ENCODE measurements at regions not wholly inside any gene's neighbourhood (a gene's known extent, or its start where the extent isn't known, plus 50 kb on each side); places are given as distances from the start of the nearest gene placed in this dataset.
"Not testable (repeated sequence)": the region's sequence is repeated elsewhere in the genome, so short reads cannot be mapped to it uniquely, and the experiment has no call there.

DNA sequence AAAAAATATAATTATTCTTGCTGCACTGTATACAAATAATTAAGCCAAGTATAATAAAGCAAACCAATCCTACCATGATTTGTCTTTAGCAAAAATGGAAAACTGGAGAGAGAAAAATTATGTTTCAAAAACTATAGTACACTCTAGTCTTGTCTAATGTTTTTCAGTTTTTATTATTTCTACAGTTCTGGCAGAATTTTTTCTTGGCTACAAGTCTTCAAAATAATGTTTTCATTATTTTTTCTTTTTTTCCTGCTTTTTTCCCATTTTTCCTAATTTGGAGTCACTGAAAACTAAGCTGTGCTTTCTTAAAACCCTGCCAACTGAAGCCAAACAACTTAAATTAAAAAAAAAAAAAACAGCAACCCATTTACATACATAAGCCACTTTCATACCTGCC, 132.0 kb downstream of the RAMP3 start:
- not testable (repeated sequence) for H3K4me3 Mint-ChIP-seq; H3K4me1 Mint-ChIP-seq; H3K27ac Mint-ChIP-seq (ENCODE audit: low read depth); H3K9me3 Mint-ChIP-seq; H3K36me3 Mint-ChIP-seq (ENCODE audit: insufficient read depth); DNase-seq (ENCODE audit: low spot score in 2 of 2); ATAC-seq (replicated peaks; ENCODE audit: extremely low read depth, poor library complexity, severe bottlenecking)
- peaks cover 39% of the 10 kb centered on the region for H3K27me3 Mint-ChIP-seq

- no peaks in the 10 kb centered on the region for H3K36me3 Mint-ChIP-seq (ENCODE audit: insufficient read depth)
- H3K4me3 Mint-ChIP-seq, result no peak overlapping the region
- H3K27me3 Mint-ChIP-seq, result peaks cover 44% of the 10 kb centered on the region
- H3K27ac Mint-ChIP-seq (ENCODE audit: low read depth), result no peak overlapping the region
- ATAC-seq (replicated peaks; ENCODE audit: extremely low read depth, poor library complexity, severe bottlenecking) (no peak), DNase-seq (ENCODE audit: low spot score in 2 of 2) (no peak)
- peaks cover 5% of the 10 kb centered on the region for H3K4me1 Mint-ChIP-seq
- no peaks in the 10 kb centered on the region for H3K9me3 Mint-ChIP-seq
These were observed 133.3 kb downstream of the RAMP3 start for GRCh38 chr7:45290880-45291279.

- Mint-ChIP-seq H3K36me3 (ENCODE audit: insufficient read depth) (no peaks in the 10 kb centered on the region), H3K27me3 (peaks cover 54% of the 10 kb centered on the region), H3K4me1 (peaks cover 5% of the 10 kb centered on the region), H3K9me3 (no peaks in the 10 kb centered on the region), H3K27ac (ENCODE audit: low read depth) (no peak overlapping the region), H3K4me3 (no peak overlapping the region)
- DNase-seq (ENCODE audit: low spot score in 2 of 2) (no peak), ATAC-seq (replicated peaks; ENCODE audit: extremely low read depth, poor library complexity, severe bottlenecking) (no peak)
These were observed 134.9 kb downstream of the RAMP3 start for GRCh38 chr7:45292481-45292880.

GRCh38 chr7:45293295-45293942, 135.8 kb downstream of the RAMP3 start:
- Mint-ChIP-seq H3K9me3 (no peaks in the 10 kb centered on the region), H3K4me3 (no peak overlapping the region)

DNA sequence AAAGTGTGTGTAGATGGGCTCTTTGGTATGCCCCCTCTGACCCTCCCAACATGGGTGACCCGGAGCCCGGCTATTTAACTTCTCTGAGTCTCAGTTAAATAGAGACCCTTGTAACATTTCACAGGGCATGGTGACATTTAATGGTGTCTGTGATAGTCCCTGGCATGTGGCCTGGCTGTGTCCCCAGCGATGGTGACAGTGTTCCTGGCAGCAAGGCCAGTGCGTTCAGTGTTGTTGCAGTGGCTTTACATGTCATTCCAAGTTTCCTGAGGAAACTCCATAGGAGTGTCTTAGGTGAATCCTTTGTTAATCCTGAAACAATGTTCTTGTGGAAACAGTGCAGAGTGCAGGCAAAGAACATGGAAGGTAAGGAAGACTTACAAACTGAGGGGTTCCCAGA, 137.0 kb downstream of the RAMP3 start:
- DNase-seq (ENCODE audit: low spot score in 2 of 2), result no peak
- no peaks in the 10 kb centered on the region for H3K9me3 Mint-ChIP-seq
- no peak overlapping the region for H3K27ac Mint-ChIP-seq (ENCODE audit: low read depth)
- H3K4me1 Mint-ChIP-seq, result peaks cover 5% of the 10 kb centered on the region
- H3K4me3 Mint-ChIP-seq, result no peak overlapping the region
- peaks cover 61% of the 10 kb centered on the region for H3K27me3 Mint-ChIP-seq
- H3K36me3 Mint-ChIP-seq (ENCODE audit: insufficient read depth), result no peaks in the 10 kb centered on the region
- no peak for ATAC-seq (replicated peaks; ENCODE audit: extremely low read depth, poor library complexity, severe bottlenecking)

More at GRCh38 chr7:45293295-45293942, 135.8 kb downstream of the RAMP3 start:
- Mint-ChIP-seq H3K36me3 (ENCODE audit: insufficient read depth) (no peaks in the 10 kb centered on the region), H3K4me1 (peaks cover 5% of the 10 kb centered on the region), H3K27ac (ENCODE audit: low read depth) (no peak overlapping the region), H3K27me3 (peaks cover 50% of the 10 kb centered on the region)
- DNase-seq (ENCODE audit: low spot score in 2 of 2) (no peak), ATAC-seq (replicated peaks; ENCODE audit: extremely low read depth, poor library complexity, severe bottlenecking) (no peak)

DNA sequence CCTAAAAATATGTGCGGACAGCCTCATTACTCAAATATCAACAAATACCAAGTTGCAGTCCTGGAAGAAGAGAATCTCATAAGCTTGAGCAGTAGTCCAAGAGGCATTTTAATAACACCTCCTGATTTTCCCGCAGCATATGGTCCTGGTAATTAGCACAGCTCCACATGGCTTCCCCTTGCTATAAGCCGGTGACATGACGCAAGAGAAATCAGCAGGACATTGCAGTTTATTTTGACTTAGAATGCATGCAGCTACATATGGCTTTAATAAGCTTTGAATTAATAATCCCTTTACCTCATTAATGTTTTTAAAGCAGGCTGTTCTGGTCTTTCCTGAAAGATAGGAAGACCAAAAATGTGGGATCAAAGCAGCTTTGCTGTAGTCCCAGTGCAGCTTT, 137.6 kb downstream of the RAMP3 start:
- peaks cover 5% of the 10 kb centered on the region for H3K4me1 Mint-ChIP-seq
- peaks cover 68% of the 10 kb centered on the region for H3K27me3 Mint-ChIP-seq
- ATAC-seq (replicated peaks; ENCODE audit: extremely low read depth, poor library complexity, severe bottlenecking) (no peak), DNase-seq (ENCODE audit: low spot score in 2 of 2) (no peak)
- H3K27ac Mint-ChIP-seq (ENCODE audit: low read depth), result no peak overlapping the region
- no peaks in the 10 kb centered on the region for H3K9me3 Mint-ChIP-seq
- no peak overlapping the region for H3K4me3 Mint-ChIP-seq
- H3K36me3 Mint-ChIP-seq (ENCODE audit: insufficient read depth), result no peaks in the 10 kb centered on the region

GRCh38 chr7:45296748-45297147, 139.2 kb downstream of the RAMP3 start:
- ATAC-seq (replicated peaks; ENCODE audit: extremely low read depth, poor library complexity, severe bottlenecking), result no peak
- no peaks in the 10 kb centered on the region for H3K9me3 Mint-ChIP-seq
- H3K4me3 Mint-ChIP-seq, result no peak overlapping the region

GRCh38 chr7:45306752-45307305, 149.2 kb downstream of the RAMP3 start:
- peaks cover 15% of the 10 kb centered on the region for H3K9me3 Mint-ChIP-seq
- H3K4me3 Mint-ChIP-seq, result no peak overlapping the region
- ATAC-seq (replicated peaks; ENCODE audit: extremely low read depth, poor library complexity, severe bottlenecking) (no peak), DNase-seq (ENCODE audit: low spot score in 2 of 2) (no peak)
- peaks cover 39% of the 10 kb centered on the region for H3K27me3 Mint-ChIP-seq
- H3K27ac Mint-ChIP-seq (ENCODE audit: low read depth), result no peak overlapping the region
- no peaks in the 10 kb centered on the region for H3K36me3 Mint-ChIP-seq (ENCODE audit: insufficient read depth)
- no peaks in the 10 kb centered on the region for H3K4me1 Mint-ChIP-seq

More at GRCh38 chr7:45296748-45297147, 139.2 kb downstream of the RAMP3 start:
- Mint-ChIP-seq H3K27me3 (peaks cover 83% of the 10 kb centered on the region), H3K36me3 (ENCODE audit: insufficient read depth) (no peaks in the 10 kb centered on the region), H3K27ac (ENCODE audit: low read depth) (no peak overlapping the region), H3K4me1 (peaks cover 5% of the 10 kb centered on the region)
- DNase-seq (ENCODE audit: low spot score in 2 of 2), result no peak

DNA sequence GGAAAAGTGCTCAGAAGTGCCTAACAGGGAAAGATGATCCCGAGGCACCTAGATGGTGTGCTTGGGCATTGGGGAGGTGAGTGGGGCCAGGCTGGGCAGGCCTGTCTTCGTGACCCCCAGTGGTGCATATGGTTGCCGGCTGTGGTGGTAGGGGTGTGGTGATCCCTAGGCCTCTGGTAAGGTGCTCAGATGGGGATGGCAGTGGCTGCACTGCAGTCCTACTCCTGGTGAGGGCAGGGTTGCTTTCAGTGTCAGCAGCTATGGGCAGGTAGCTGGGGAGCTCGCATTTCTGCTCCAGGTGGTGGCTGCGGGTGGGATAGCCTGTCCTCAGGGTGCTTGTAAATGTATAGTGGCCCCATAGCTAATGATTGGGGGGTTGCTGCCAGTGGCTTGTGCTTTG, 154.0 kb downstream of the RAMP3 start:
- no peaks in the 10 kb centered on the region for H3K4me1 Mint-ChIP-seq
- no peak overlapping the region for H3K4me3 Mint-ChIP-seq
- H3K36me3 Mint-ChIP-seq (ENCODE audit: insufficient read depth), result no peaks in the 10 kb centered on the region
- ATAC-seq (replicated peaks; ENCODE audit: extremely low read depth, poor library complexity, severe bottlenecking), result no peak
- H3K27ac Mint-ChIP-seq (ENCODE audit: low read depth), result no peak overlapping the region
- peaks cover 20% of the 10 kb centered on the region for H3K9me3 Mint-ChIP-seq
- no peak for DNase-seq (ENCODE audit: low spot score in 2 of 2)
- H3K27me3 Mint-ChIP-seq, result peaks cover 53% of the 10 kb centered on the region

GRCh38 chr7:45315512-45315911, 157.9 kb downstream of the RAMP3 start:
- peaks cover 74% of the 10 kb centered on the region for H3K27me3 Mint-ChIP-seq
- H3K4me1 Mint-ChIP-seq; H3K4me3 Mint-ChIP-seq; DNase-seq (ENCODE audit: low spot score in 2 of 2); H3K27ac Mint-ChIP-seq (ENCODE audit: low read depth); ATAC-seq (replicated peaks; ENCODE audit: extremely low read depth, poor library complexity, severe bottlenecking); H3K36me3 Mint-ChIP-seq (ENCODE audit: insufficient read depth): not testable (repeated sequence)
- H3K9me3 Mint-ChIP-seq, result peaks cover 13% of the 10 kb centered on the region

DNA sequence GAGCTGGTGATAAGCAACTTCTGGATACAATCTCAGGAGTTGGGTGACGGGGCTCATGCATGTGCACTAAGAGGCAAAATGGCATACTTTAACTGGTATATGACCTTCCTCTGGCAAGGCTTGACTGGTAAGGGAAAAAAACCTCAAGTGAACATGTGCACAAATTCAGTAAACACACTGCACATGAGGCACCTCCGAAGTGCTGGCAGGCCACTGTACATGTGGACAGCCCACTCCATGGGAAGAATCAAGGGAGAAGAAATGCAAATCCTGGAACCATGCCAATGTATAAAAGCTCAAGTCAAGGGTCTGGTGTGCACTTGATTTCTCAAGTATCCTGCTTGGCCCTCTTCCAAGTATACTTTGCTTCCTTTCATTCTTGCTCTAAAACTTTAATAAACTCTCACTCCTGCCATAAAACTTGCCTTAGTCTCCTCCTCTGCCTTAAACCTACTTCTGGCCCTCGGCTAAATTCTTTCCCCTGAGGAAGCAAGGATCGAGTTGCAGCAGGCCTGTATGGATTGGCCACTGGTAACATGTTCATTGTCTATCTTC, 167.2 kb downstream of the RAMP3 start:
- Mint-ChIP-seq H3K4me1 (no peaks in the 10 kb centered on the region), H3K27me3 (peaks cover 29% of the 10 kb centered on the region), H3K36me3 (ENCODE audit: insufficient read depth) (no peaks in the 10 kb centered on the region), H3K27ac (ENCODE audit: low read depth) (no peak overlapping the region), H3K4me3 (no peak overlapping the region), H3K9me3 (no peaks in the 10 kb centered on the region)
- ATAC-seq (replicated peaks; ENCODE audit: extremely low read depth, poor library complexity, severe bottlenecking) (no peak), DNase-seq (ENCODE audit: low spot score in 2 of 2) (no peak)

DNA sequence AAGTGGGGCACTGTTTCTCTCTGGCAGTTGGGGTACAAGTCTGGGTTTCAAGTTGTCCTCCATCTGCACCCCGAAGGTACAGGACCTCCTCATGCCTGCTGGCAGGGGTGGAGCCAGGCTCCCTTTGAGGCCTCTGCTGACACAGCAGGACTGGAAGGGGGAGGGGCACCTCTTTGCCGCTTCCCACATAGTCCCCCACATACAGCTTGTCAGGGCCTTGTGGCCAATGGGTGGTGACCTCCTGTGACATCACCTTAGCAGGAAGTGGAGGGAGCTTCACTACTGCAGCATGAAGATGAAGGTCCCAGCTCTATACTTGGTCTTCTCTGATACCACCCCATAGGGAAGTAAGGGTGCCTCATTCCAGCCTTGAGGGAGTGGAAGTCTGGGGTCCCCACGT, 167.8 kb downstream of the RAMP3 start:
- Mint-ChIP-seq H3K4me1 (no peaks in the 10 kb centered on the region), H3K36me3 (ENCODE audit: insufficient read depth) (no peaks in the 10 kb centered on the region), H3K4me3 (no peak overlapping the region), H3K9me3 (no peaks in the 10 kb centered on the region), H3K27me3 (peaks cover 32% of the 10 kb centered on the region), H3K27ac (ENCODE audit: low read depth) (no peak overlapping the region)
- ATAC-seq (replicated peaks; ENCODE audit: extremely low read depth, poor library complexity, severe bottlenecking) (no peak), DNase-seq (ENCODE audit: low spot score in 2 of 2) (no peak)

GRCh38 chr7:45328403-45328981, 170.9 kb downstream of the RAMP3 start:
- Mint-ChIP-seq H3K27ac (ENCODE audit: low read depth) (no peak overlapping the region), H3K27me3 (peaks cover 53% of the 10 kb centered on the region), H3K4me3 (no peak overlapping the region), H3K36me3 (ENCODE audit: insufficient read depth) (peaks cover 3% of the 10 kb centered on the region), H3K4me1 (no peaks in the 10 kb centered on the region), H3K9me3 (peaks cover 6% of the 10 kb centered on the region)
- ATAC-seq (replicated peaks; ENCODE audit: extremely low read depth, poor library complexity, severe bottlenecking) (no peak), DNase-seq (ENCODE audit: low spot score in 2 of 2) (no peak)

All from central memory CD8-positive, alpha-beta T cell (primary cell).